GM12891 (cell line): ENCODE measurements at regions not wholly inside any gene's neighbourhood (a gene's known extent, or its start where the extent isn't known, plus 50 kb on each side); places are given as distances from the start of the nearest gene placed in this dataset.

Experiments
- POLR2A ChIP-seq: IDR thresholded peaks from 2 replicates; pipeline ENCODE4 v1.6.1; 2011; ENCODE audit warnings: low read depth, low read length, control low read depth
- POLR2AphosphoS5 ChIP-seq: IDR thresholded peaks from 2 replicates; pipeline ENCODE4 v1.6.1; 2011; ENCODE audit warnings: low read depth, low read length, control low read depth
- SPI1 ChIP-seq: IDR thresholded peaks from 2 replicates; pipeline ENCODE4 v1.6.1; 2011; ENCODE audit warnings: low read depth, low read length, control low read depth
- TAF1 ChIP-seq: IDR thresholded peaks from 2 replicates; pipeline ENCODE4 v1.6.1; 2011; ENCODE audit warnings: low read depth, low read length, control low read depth

DNA sequence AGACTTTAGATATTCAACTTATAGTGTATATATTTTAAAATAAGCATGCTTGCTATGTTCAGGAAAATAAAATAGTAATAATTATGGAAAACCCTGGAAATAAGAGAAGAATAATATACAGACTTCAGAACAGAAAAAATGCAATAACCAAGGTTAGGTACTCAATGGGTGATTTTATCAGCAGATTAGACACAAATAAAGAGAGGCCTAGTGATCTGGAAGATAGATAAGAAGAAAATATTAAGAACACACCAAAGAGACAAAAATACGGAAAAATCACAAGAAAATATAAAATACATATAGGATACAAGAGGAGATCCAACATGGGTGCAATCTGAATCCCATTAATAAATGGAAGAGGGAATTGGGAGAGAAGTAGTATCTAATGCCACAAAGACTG is 1348.5 kb upstream of the WWC1 start:
- TF ChIP-seq POLR2A (no peak), TAF1 (no peak), SPI1 (no peak), POLR2AphosphoS5 (no peak)
